GM19193 (cell line): ENCODE measurements at regions not wholly inside any gene's neighbourhood (a gene's known extent, or its start where the extent isn't known, plus 50 kb on each side); places are given as distances from the start of the nearest gene placed in this dataset.

Source experiments
- POLR2A ChIP-seq: IDR thresholded peaks from 4 replicates; pipeline ENCODE4 v1.6.1; 2011; ENCODE audit not compliant: insufficient read depth, insufficient read length; ENCODE audit errors: extremely low read depth

DNA sequence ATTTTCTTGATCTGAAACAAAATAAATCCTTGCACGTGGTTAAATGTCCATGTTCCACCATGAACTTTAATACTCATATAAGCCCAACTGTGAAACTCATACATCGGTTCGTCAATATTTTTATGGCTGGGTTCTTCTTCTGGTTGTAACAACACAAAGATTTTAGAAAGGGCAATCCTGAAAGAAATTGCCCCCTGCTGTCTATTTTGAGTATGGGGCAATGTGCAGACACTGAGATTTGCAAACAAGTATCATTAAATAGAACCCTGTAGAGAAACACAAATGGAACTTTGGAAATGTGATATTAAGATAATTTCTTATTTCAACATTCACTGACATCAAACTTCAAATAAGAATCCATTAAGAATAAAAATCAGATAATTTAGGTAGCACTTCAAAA lies 80.2 kb upstream of the PHACTR1 start:
- TF ChIP-seq POLR2A: no peak

DNA sequence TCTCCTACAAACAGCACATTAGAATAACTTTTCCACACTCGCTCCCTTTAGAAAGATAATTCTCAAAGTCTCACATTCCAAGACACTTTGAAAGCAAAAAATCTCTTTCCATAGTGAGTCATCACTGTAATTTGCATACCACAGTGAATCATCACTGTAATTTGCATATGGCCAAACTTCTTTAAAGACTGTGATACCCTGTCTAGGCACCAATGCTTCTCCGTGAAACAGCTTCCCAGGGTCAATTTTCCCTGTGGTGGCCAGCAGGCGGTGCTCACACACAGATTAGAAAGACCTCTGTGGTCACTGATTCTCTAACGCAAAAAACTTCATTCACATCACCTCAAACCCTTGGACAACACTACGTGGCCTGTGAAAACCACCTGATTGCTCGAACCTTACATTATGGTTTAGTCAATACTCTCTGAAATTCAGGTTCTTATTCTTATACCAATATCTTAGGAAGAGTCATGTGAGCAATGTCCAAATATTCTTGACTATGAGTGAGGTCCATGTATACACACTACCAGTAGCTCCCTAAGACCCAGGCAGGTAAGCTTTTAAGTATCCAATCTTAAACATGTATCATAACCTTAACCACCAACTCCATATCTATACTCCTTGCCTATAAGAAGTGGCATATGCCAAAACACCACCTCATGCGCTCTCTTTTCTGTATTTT lies 78.5 kb upstream of the PHACTR1 start:
- no peak for TF ChIP-seq POLR2A

DNA sequence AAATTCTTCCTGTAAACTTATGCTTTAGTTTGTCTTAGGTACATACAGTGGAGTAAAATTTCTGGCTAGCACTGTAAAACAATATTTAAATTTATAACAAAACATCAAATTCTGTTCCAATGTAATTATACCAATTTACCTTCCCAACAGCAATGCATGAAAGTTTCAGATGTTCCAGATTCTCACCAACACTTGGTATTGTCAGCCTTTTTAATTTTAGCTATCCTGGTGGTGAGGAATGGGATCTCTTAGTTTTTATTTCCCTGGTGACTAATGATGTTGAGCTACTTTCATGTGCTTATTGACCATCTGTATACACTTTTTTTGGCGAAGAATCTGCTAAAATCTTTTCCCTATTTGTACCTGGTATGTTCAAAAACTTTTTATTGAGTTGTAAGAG lies 76.1 kb upstream of the PHACTR1 start:
- TF ChIP-seq POLR2A: no peak

DNA sequence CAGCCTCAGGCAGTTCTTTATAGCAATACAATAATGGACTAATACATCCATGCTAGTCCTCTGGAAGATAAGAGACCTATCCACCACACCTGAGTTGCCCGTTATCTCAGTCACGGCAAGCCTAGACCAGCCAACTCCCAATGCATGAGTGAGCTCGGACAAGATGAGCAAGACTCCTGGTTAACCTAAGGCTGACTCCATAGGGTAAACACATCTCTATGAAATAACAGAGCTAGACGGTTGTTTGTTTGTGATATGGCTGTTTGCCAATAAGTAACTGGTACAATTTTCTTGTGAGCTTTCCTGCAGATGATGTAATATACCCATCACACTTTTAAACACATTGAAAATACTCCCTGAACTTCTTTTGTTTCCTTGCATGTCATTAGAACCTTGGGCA lies 70.6 kb upstream of the PHACTR1 start:
- no peak for TF ChIP-seq POLR2A

DNA sequence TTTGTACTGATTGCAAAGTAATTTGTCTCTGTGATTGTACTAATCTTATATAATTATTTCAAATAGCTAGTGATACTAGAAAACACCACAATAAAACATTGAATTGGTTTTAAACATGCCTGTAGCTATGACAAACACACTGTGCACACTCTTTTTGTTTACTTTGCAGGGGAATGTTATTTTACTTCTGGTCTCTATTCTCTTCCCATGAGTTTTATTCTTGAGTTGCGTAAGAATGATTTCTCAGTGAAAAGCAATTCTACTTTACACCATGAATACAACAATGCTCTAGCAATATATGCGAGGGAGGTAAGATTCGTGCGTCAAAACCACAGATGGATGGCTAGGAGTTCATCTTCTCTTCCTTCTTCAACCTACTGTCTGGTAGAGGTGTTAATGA lies 68.4 kb upstream of the PHACTR1 start:
- TF ChIP-seq POLR2A: no peak

DNA sequence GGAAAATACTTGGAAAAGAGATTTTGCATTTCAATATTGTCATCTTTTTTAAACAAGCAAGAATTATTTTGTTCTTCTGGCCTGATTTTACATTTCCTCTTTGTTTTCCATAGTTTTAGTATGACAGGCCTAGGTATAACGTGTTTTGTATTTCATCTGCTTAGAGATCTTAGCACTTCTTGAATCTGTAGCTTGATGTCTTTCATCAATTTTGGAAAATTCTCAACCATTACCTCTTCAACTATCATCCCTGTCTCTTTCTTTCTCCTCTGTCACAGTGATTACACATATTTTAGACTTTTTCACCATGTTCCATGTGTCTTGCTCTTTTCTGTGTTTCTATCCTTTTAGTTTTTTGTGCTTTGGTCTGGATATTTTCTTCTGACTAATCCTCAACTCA lies 67.2 kb upstream of the PHACTR1 start:
- TF ChIP-seq POLR2A: no peak

DNA sequence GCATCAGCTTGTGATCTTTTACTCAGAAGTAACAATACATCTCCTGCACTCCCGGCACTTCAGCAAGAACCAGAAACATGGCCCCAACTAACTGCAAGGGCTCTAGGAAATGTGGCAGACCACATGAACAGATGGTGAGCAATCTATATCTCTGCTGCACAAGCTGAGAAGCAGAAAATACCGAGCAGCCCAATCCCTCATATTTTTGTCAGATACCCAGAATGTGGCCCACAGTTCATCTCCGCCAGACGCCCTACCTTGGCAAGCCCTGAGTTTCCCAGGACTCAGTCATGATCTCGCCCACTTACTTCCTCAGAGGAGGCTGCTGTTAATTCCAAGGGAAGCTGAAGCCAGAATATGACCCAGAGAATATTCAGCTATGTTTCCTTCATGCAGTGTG lies 63.1 kb upstream of the PHACTR1 start:
- TF ChIP-seq POLR2A: no peak

DNA sequence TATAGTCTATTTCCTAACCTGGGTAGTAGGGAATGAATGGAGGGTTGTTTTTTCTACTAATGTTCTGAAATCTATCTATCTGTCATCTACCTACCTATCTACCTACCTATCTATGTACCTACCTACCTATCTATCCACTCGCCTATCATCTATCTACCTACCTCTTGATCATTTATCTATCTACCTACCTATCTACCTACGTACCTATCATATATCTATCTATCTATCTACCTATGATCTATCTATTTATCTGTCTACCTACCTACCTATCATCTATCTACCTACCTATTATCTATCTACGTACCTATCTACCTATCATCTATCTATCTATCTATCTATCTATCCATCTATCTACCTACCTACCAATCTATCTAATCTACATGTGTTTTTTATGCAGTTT lies 62.5 kb upstream of the PHACTR1 start:
- TF ChIP-seq POLR2A: no peak

DNA sequence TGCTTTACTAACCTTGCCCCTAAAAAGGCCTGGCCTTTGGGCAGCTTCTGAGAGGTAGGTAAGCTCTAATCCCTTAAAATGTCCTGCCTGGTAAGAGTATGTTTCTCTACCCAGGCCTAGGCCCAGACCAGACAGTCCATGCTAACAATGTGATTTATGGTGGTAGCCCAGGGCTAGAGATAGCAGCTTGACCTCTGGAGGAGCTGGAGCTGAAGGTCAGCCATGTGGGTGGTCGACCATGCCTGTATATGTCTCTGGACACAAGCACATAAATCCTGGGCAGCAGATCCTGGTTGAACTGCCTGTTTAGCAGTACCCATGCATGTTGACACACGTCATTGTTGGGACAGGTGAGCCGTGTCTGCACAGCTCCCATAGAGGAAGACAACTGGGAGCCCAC lies 62.1 kb upstream of the PHACTR1 start:
- no peak for TF ChIP-seq POLR2A

DNA sequence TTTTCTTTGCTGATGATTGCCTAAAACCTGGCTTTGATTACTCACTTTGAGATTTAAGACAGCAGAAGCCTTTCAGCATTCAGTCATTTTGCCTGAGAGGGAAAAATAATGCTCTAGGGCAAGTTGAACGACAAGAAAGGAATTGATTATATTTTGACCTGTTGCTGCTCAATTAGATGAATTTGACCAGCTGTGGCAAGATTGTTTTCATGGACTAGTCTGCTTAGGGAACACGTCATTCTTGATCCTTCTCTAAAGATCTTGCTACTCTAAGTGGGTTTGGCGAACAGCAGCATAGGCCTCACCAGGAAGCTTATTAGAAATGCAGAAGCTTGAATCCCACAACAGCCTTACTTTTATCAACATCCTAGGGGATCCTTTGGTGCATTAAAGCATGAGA lies 59.7 kb upstream of the PHACTR1 start:
- TF ChIP-seq POLR2A: no peak

DNA sequence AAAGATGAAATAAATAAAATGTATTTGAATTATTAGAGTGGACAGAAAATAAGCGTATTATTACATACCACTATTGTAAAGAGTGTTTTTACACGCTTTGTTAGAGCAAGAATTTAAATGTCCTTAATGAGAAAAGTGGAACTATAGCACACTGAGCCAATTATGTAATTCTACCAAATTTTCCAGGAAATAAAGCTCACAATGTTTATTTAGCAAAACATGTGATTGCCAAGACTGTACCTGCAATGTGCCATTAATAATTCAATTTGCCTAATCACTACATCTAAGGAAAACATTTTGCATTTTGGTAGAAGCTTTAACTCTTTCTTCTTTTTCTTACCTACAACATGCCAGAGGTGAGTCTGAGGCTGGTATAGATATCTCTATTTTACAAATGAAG lies 58.7 kb upstream of the PHACTR1 start:
- no peak for TF ChIP-seq POLR2A

DNA sequence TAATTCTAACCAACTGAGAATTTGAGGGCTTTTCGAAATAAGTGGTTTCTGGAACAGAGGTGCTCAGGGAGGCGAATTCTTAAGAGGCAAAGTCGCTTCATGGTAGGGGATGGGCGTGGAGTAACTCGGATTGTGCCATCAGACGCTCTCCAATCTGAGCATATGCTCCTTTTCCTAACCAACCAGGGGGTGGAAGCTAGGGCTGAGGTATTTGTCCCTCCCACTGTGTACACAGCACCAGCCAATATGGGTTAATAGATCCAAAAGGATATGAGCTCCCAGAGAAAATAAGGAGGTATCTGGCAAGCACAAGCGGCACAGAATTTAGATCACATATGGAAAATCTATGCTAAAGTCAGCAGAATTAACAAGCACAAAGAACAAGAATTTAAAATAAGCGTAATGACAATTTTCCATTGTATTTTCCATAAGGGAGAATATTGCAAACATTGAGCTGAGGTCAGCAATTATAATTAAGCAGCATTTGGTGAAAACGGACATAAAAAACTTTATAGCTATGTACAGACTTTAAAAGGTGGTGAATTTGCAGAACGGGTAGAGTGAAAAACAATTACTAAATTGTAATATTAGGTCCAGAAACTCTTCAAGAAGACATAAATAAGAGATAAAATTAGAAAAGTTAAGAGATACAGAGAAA lies 55.0 kb upstream of the PHACTR1 start:
- TF ChIP-seq POLR2A: no peak
